ENCODE measurements at regions not wholly inside any gene's neighbourhood (a gene's known extent, or its start where the extent isn't known, plus 50 kb on each side); places are given as distances from the start of the nearest gene placed in this dataset.

DNA sequence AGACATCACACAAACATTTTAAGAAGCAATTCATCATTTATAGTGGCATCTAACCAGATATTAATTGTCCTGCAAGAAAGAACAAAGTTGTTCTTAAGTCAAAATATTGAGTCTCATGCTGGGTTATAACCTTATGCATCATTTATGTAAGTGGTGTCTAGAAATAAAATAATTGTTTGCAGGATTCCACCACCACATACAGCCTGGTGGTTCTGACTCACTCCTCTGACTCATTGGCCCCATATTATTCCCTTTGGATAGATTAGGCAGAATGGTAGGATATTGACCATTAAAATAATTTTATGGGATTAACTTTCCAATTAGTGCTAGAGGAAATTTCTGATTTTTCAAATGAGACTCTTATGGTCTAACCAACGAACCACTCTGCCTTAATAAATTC is 384.5 kb downstream of the GRXCR1 start:
- intact Hi-C loops (cut with micrococcal nuclease) (no loop called here), in situ Hi-C loops (cut with MboI) (no loop called here)
- Histone ChIP-seq H3K4me1 (replicated peaks in 1 of 2; ENCODE audit: control insufficient read depth in 2 of 2, insufficient read depth in 2 of 2, low read length in 2 of 2) (no peaks in the 10 kb centered on the region), H3K79me2 (ENCODE audit: control insufficient read depth, insufficient read depth, low read length) (no peaks in the 10 kb centered on the region), H3K27ac (ENCODE audit: extremely low read depth, low read depth, low read length) (no peak overlapping the region), H3K27me3 (ENCODE audit: control insufficient read depth in 2 of 2, insufficient read depth in 2 of 2, low read length in 2 of 2) (no peaks in the 10 kb centered on the region), H3K36me3 (ENCODE audit: control insufficient read depth, insufficient read depth, low read length) (no peaks in the 10 kb centered on the region), H3K9me1 (ENCODE audit: control insufficient read depth, insufficient read depth, low read length) (no peaks in the 10 kb centered on the region), H3K9ac (ENCODE audit: insufficient read depth in 1 of 2, low read depth in 2 of 2, low read length in 2 of 2) (no peak overlapping the region), H2AFZ (ENCODE audit: low read depth, low read length) (no peak overlapping the region), H3K4me2 (ENCODE audit: insufficient read depth, low read length) (no peak overlapping the region), H3K9me3 (replicated peaks; ENCODE audit: control insufficient read depth, insufficient read depth, low read depth, low read length) (no peaks in the 10 kb centered on the region), H4K20me1 (replicated peaks; ENCODE audit: control insufficient read depth, insufficient read depth, low read length) (no peaks in the 10 kb centered on the region), H3K4me3 (no peak overlapping the region)
- WGBS (ENCODE audit: insufficient coverage, low coverage, missing lambda C conversion rate): 0% methylated on average over 1 of the region's 1 CpG
- ChIA-PET CTCF (ENCODE audit: low intra/inter-chr PET ratio) (no interaction called here), POLR2A (no interaction called here)
- no peak for ATAC-seq
- FAIRE-seq: no peak
- DNase-seq (ENCODE audit: extremely low read depth in 1 of 4, low spot score in 3 of 4): no peak
- no TSS peak for BruUV-seq (replicated peaks)
- TF ChIP-seq ZNF76 (CRISPR knock-in tag; IDR thresholded peaks at IDR 0.05; ENCODE audit: borderline replicate concordance) (no peak), ZNF311 (CRISPR knock-in tag; IDR thresholded peaks at IDR 0.05) (no peak), NR3C1 (CRISPR knock-in tag; IDR thresholded peaks at IDR 0.05) (no peak), PHB2 (IDR thresholded peaks at IDR 0.05; ENCODE audit: low read depth) (no peak), BDP1 (IDR thresholded peaks at IDR 0.05; ENCODE audit: insufficient read depth, insufficient read length) (no peak), SRSF1 (IDR thresholded peaks at IDR 0.05; ENCODE audit: low read depth, low read length) (no peak), SMAD4 (CRISPR knock-in tag; conservative IDR thresholded peaks at IDR 0.05) (no peak), POLR2AphosphoS5 (IDR thresholded peaks at IDR 0.05; ENCODE audit: control insufficient read depth, insufficient read depth, low read depth, low read length) (no peak)
- TF ChIP-seq, protein P1, sequence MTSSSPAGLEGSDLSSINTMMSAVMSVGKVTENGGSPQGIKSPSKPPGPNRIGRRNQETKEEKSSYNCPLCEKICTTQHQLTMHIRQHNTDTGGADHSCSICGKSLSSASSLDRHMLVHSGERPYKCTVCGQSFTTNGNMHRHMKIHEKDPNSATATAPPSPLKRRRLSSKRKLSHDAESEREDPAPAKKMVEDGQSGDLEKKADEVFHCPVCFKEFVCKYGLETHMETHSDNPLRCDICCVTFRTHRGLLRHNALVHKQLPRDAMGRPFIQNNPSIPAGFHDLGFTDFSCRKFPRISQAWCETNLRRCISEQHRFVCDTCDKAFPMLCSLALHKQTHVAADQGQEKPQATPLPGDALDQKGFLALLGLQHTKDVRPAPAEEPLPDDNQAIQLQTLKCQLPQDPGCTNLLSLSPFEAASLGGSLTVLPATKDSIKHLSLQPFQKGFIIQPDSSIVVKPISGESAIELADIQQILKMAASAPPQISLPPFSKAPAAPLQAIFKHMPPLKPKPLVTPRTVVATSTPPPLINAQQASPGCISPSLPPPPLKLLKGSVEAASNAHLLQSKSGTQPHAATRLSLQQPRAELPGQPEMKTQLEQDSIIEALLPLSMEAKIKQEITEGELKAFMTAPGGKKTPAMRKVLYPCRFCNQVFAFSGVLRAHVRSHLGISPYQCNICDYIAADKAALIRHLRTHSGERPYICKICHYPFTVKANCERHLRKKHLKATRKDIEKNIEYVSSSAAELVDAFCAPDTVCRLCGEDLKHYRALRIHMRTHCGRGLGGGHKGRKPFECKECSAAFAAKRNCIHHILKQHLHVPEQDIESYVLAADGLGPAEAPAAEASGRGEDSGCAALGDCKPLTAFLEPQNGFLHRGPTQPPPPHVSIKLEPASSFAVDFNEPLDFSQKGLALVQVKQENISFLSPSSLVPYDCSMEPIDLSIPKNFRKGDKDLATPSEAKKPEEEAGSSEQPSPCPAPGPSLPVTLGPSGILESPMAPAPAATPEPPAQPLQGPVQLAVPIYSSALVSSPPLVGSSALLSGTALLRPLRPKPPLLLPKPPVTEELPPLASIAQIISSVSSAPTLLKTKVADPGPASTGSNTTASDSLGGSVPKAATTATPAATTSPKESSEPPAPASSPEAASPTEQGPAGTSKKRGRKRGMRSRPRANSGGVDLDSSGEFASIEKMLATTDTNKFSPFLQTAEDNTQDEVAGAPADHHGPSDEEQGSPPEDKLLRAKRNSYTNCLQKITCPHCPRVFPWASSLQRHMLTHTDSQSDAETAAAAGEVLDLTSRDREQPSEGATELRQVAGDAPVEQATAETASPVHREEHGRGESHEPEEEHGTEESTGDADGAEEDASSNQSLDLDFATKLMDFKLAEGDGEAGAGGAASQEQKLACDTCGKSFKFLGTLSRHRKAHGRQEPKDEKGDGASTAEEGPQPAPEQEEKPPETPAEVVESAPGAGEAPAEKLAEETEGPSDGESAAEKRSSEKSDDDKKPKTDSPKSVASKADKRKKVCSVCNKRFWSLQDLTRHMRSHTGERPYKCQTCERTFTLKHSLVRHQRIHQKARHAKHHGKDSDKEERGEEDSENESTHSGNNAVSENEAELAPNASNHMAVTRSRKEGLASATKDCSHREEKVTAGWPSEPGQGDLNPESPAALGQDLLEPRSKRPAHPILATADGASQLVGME (CRISPR knock-in tag; IDR thresholded peaks at IDR 0.05): no peak
- TF ChIP-seq, protein P2, sequence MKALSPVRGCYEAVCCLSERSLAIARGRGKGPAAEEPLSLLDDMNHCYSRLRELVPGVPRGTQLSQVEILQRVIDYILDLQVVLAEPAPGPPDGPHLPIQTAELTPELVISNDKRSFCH (CRISPR knock-in tag; IDR thresholded peaks at IDR 0.05): no peak
- TF ChIP-seq, protein P2 (tag; IDR thresholded peaks at IDR 0.05): no peak
